ENCODE measurements at regions not wholly inside any gene's neighbourhood (a gene's known extent, or its start where the extent isn't known, plus 50 kb on each side); places are given as distances from the start of the nearest gene placed in this dataset.

GRCh38 chr6:97658090-97658489, 375.1 kb upstream of the MMS22L start (continued):
- TF ChIP-seq CHD7 (IDR thresholded peaks at IDR 0.05; ENCODE audit: insufficient replicate concordance, low read length) (no peak), USF2 (IDR thresholded peaks at IDR 0.05; ENCODE audit: low read length) (no peak), CHD2 (IDR thresholded peaks at IDR 0.05; ENCODE audit: low read length) (no peak), SRF (IDR thresholded peaks at IDR 0.05; ENCODE audit: low read depth, low read length) (no peak), CHD1 (IDR thresholded peaks at IDR 0.05; ENCODE audit: low read depth, low read length) (no peak), SP1 (IDR thresholded peaks at IDR 0.05; ENCODE audit: low read depth, low read length) (no peak), EZH2 (IDR thresholded peaks at IDR 0.05; ENCODE audit: low read depth, low read length, severe bottlenecking) (no peak), MAX (IDR thresholded peaks at IDR 0.05) (no peak)
